OCI-LY7 (cell line): ENCODE measurements at regions not wholly inside any gene's neighbourhood (a gene's known extent, or its start where the extent isn't known, plus 50 kb on each side); places are given as distances from the start of the nearest gene placed in this dataset.

Experiments used
- CTCF ChIP-seq: fragments of 200-600 bp; sonication (generic); conservative IDR thresholded peaks from 2 replicates; pipeline ENCODE4 v1.5.1; 2014; ENCODE audit warnings: mild to moderate bottlenecking, antibody characterized with exemption, low read length, moderate library complexity, mixed read lengths
- EZH2phosphoT487 ChIP-seq: fragments of 200-600 bp; sonication (generic); IDR thresholded peaks from 2 replicates; pipeline ENCODE4 v1.6.1; 2018; ENCODE audit warnings: low read depth, borderline replicate concordance, mild to moderate bottlenecking, mixed run types, antibody characterized with exemption, low read length, moderate library complexity, mixed read lengths

- TF ChIP-seq EZH2phosphoT487 (no peak), CTCF (no peak)
Measured at GRCh38 chr11:119782739-119783072, 53.7 kb upstream of the NECTIN1 start.
